ENCODE measurements at regions not wholly inside any gene's neighbourhood (a gene's known extent, or its start where the extent isn't known, plus 50 kb on each side); places are given as distances from the start of the nearest gene placed in this dataset.
"Not testable (repeated sequence)": the region's sequence is repeated elsewhere in the genome, so short reads cannot be mapped to it uniquely, and the experiment has no call there.

DNA sequence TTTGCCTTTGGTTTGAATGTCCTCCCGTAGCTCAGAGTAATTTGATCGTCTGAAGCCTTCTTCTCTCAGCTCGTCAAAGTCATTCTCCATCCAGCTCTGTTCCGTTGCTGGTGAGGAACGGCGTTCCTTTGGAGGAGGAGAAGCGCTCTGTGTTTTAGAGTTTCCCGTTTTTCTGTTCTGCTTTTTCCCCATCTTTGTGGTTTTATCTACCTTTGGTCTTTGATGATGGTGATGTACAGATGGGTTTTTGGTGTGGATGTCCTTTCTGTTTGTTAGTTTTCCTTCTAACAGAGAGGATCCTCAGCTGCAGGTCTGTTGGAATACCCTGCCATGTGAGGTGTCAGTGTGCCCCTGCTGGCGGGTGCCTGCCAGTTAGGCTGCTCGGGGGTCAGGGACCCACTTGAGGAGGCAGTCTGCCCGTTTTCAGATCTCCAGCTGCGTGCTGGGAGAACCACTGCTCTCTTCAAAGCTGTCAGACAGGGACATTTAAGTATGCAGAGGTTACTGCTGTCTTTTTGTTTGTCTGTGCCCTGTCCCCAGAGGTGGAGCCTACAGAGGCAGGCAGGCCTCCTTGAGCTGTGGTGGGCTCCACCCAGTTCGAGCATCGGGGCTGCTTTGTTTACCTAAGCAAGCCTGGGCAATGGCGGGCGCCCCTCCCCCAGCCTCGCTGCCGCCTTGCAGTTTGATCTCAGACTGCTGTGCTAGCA lies 66.8 kb upstream of the IZUMO1R start:
- TF ChIP-seq CTCF (IDR thresholded peaks at IDR 0.05) = peak in 1 of 7 experiments; percentile 3
- TF ChIP-seq POLR2A (IDR thresholded peaks at IDR 0.05) = not testable (repeated sequence)

Data from stomach (tissue), 4 donors.